GM12892 (cell line): ENCODE measurements at regions not wholly inside any gene's neighbourhood (a gene's known extent, or its start where the extent isn't known, plus 50 kb on each side); places are given as distances from the start of the nearest gene placed in this dataset.
"Not testable (repeated sequence)": the region's sequence is repeated elsewhere in the genome, so short reads cannot be mapped to it uniquely, and the experiment has no call there.

Experiments
- POLR2A ChIP-seq: IDR thresholded peaks from 2 replicates; pipeline ENCODE4 v1.6.1; 2011; ENCODE audit warnings: low read depth, low read length, control low read depth
- POLR2AphosphoS5 ChIP-seq: IDR thresholded peaks from 2 replicates; pipeline ENCODE4 v1.6.1; 2011; ENCODE audit warnings: low read depth, low read length, control low read depth

GRCh38 chr10:100666634-100667033, 78.7 kb upstream of the PAX2 start:
- not testable (repeated sequence) for TF ChIP-seq POLR2A, POLR2AphosphoS5
